NT2/D1 (cell line): ENCODE measurements at regions not wholly inside any gene's neighbourhood (a gene's known extent, or its start where the extent isn't known, plus 50 kb on each side); places are given as distances from the start of the nearest gene placed in this dataset.

Experiments
- SUZ12 ChIP-seq: IDR thresholded peaks from 2 replicates; pipeline ENCODE4 v1.6.1; 2011; ENCODE audit not compliant: insufficient read length, insufficient read depth; ENCODE audit errors: extremely low read depth
- ZNF274 ChIP-seq: IDR thresholded peaks from 2 replicates; pipeline ENCODE4 v1.6.1; 2011; ENCODE audit warnings: mild to moderate bottlenecking, low read depth, low read length

GRCh38 chr7:125780153-125780552 lies 850.5 kb upstream of the POT1 start:
- no peak for TF ChIP-seq ZNF274
- TF ChIP-seq SUZ12 = no peak
